ENCODE measurements at regions not wholly inside any gene's neighbourhood (a gene's known extent, or its start where the extent isn't known, plus 50 kb on each side); places are given as distances from the start of the nearest gene placed in this dataset.

- TF ChIP-seq CTCF (IDR thresholded peaks at IDR 0.05) = no peak
- H3K4me1 ChIP-seq = peaks cover 5% of the 10 kb centered on the region
- no peak overlapping the region for H3K4me3 ChIP-seq
- no peaks in the 10 kb centered on the region for H3K9me3 ChIP-seq
- intact Hi-C loops (cut with DNase I) = no loop called here
- H3K27ac ChIP-seq = no peak overlapping the region
- no peak for ATAC-seq
- no peak for DNase-seq
- no peaks in the 10 kb centered on the region for H3K27me3 ChIP-seq
- H3K36me3 ChIP-seq = no peaks in the 10 kb centered on the region
Observed at GRCh38 chr13:24041651-24042225, 118.8 kb upstream of the SPATA13 start.

- no peaks in the 10 kb centered on the region for H3K9me3 ChIP-seq
- no peaks in the 10 kb centered on the region for H3K27me3 ChIP-seq
- no peak for TF ChIP-seq CTCF (IDR thresholded peaks at IDR 0.05)
- H3K4me3 ChIP-seq = no peak overlapping the region
- ATAC-seq (peak; percentile 66), DNase-seq (no peak)
- no peak overlapping the region for H3K27ac ChIP-seq
- H3K36me3 ChIP-seq = no peaks in the 10 kb centered on the region
- peaks cover 5% of the 10 kb centered on the region for H3K4me1 ChIP-seq
- intact Hi-C loops (cut with DNase I) = no loop called here
Observed at GRCh38 chr13:24042710-24043440, 117.6 kb upstream of the SPATA13 start.

- ATAC-seq (no peak), DNase-seq (no peak)
- Histone ChIP-seq H3K27ac (no peak overlapping the region), H3K9me3 (no peaks in the 10 kb centered on the region), H3K27me3 (no peaks in the 10 kb centered on the region), H3K4me3 (no peak overlapping the region), H3K4me1 (peaks cover 5% of the 10 kb centered on the region), H3K36me3 (no peaks in the 10 kb centered on the region)
- TF ChIP-seq CTCF (IDR thresholded peaks at IDR 0.05) = no peak
- intact Hi-C loops (cut with DNase I) = no loop called here
Observed at GRCh38 chr13:24043590-24044350, 116.8 kb upstream of the SPATA13 start.

GRCh38 chr13:24045597-24045996 lies 114.9 kb upstream of the SPATA13 start:
- no peak for TF ChIP-seq CTCF (IDR thresholded peaks at IDR 0.05)
- Histone ChIP-seq H3K4me1 (peaks cover 10% of the 10 kb centered on the region), H3K4me3 (no peak overlapping the region), H3K9me3 (no peaks in the 10 kb centered on the region), H3K27ac (no peak overlapping the region), H3K36me3 (no peaks in the 10 kb centered on the region), H3K27me3 (no peaks in the 10 kb centered on the region)
- ATAC-seq (no peak), DNase-seq (no peak)
- intact Hi-C loops (cut with DNase I) = no loop called here

- no peak overlapping the region for H3K4me3 ChIP-seq
- ATAC-seq (peak; percentile 59), DNase-seq (peak; percentile 75)
- H3K36me3 ChIP-seq = no peaks in the 10 kb centered on the region
- peaks cover 26% of the 10 kb centered on the region for H3K4me1 ChIP-seq
- H3K27me3 ChIP-seq = no peaks in the 10 kb centered on the region
- H3K9me3 ChIP-seq = no peaks in the 10 kb centered on the region
- intact Hi-C loops (cut with DNase I) = loop anchor here (10.0 kb wide), 1 partner anchor 164 kb away; no protein-coding TSS in a partner anchor
- no peak for TF ChIP-seq CTCF (IDR thresholded peaks at IDR 0.05)
- no peak overlapping the region for H3K27ac ChIP-seq
Observed at GRCh38 chr13:24050292-24050711, 110.2 kb upstream of the SPATA13 start.

All from upper lobe of right lung (tissue), 1 donor.